PC-9 (cell line): ENCODE measurements at regions not wholly inside any gene's neighbourhood (a gene's known extent, or its start where the extent isn't known, plus 50 kb on each side); places are given as distances from the start of the nearest gene placed in this dataset.

Source experiments
- CTCF ChIP-seq: fragments of 200-600 bp; sonication (generic); conservative IDR thresholded peaks from 2 replicates; pipeline ENCODE4 v1.6.1; 2017; ENCODE audit warnings: mixed run types, antibody characterized with exemption, mild to moderate bottlenecking, moderate library complexity
- EZH2 ChIP-seq: fragments of 200-600 bp; sonication (generic); IDR thresholded peaks from 2 replicates; pipeline ENCODE4 v1.8.0; 2017; ENCODE audit warnings: antibody characterized with exemption, low read depth

- TF ChIP-seq CTCF, result no peak
- no peak for TF ChIP-seq EZH2
Measured at GRCh38 chr12:111186347-111186746, 182.5 kb downstream of the PHETA1 start.
